Astrocyte of the hippocampus (primary cell): ENCODE measurements at regions not wholly inside any gene's neighbourhood (a gene's known extent, or its start where the extent isn't known, plus 50 kb on each side); places are given as distances from the start of the nearest gene placed in this dataset.

Experiments
- DNase-seq: peaks from one replicate; pipeline ENCODE4 v3.0.0; 2011; ENCODE audit warnings: low read depth, low spot score

DNA sequence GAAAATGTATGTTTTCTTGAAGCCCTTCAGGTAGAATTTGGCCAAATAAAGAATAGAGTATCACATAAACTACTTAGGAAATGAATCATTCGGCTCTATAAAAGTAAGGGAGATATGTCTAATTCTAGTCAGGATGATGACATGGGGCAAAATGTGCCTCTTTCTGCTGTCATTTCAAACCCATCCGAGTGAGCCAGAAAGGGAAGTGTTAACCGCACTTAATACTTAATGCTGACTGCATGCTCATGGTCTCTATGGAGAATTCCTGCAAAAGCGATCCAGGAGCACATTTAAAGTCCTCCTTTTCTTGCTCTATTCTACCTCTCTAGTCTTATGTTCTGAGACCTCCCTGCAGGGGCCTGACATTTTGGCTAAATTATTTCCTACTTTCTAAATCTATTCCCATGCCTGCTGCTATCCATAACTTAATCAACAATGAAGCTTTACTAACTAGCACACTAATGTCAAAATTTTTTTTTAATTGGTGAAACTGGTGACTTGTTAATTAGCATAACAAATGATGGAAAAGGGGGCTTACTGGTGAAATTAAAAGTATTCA, 127.4 kb downstream of the CDC42EP3 start:
- no peak for DNase-seq

DNA sequence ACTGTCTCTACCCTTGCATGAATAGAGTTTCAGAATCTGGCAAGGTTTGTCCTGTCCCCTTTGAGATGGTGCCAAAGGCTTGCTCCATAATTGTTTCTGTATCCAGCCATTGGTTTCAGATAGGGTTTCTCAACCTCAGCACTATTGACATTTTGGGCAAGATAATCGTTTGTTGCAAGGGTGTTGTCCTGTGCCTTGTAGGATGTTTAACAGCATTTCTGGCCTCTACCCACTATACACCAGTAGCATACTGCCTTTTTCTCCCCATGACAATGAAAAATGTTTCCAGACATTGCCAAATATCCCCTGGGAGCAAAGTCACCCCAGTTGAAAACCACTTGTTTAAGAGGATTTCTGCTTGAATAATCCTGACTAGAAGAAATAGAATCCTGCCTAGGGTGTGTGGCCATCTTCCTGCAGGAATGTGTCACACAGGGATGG, 126.8 kb downstream of the CDC42EP3 start:
- no peak for DNase-seq

DNA sequence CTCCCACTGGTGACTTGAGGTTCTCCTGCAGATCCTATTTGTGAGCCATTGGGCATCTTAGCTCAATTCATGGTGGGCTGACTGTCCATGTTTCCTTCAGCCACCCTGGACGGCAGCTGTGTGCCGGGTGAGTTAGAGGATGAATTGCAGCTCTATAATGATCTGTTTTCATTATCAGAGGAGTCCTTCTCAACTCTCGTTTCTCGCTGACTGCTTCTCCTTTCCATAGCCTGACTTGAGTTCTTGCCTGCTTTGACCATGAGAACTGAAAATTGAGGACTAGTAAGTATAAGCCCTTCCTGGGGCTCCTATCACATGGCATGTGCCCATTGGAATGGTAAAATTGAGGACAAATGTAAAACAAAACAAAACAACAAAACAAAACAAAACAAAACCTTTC, 121.8 kb downstream of the CDC42EP3 start:
- DNase-seq, result no peak

DNA sequence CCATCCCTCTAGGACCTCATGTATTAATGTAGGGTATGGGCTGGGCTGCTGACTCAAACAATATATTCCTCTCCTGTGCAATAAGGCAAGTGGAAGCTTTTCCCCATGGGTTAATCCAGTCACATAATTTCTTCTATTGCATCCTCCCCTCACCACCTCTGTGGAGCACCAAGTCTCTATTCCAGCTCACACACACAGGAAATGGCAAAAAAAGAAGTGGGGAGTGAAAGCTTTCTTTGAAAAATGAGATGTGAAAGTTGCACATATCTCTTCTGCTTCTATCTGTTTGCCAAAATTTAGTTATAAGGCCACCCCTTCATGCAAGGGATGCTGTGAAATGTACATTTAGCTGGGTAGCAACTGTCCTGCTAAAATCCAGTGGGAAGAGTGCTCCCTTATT, 121.3 kb downstream of the CDC42EP3 start:
- no peak for DNase-seq

DNA sequence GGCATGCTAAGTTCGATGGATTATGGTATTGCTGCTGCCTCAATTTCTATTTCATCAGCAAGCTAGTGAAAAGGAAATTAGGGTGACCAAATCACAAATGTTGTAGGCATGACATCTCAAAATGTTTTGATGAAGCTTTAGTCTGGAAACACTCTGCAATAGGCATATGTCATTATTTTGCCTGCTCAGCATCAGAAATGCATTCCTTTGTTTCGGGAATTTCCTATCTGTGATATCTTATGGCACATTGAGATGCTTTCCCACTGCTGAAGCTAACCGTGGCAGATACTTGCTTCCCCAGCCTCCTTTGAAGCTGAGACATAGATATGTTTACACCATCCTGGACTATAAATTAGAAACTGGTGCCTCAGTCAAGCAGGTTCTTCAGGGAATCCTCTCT, 119.7 kb downstream of the CDC42EP3 start:
- DNase-seq, result no peak

DNA sequence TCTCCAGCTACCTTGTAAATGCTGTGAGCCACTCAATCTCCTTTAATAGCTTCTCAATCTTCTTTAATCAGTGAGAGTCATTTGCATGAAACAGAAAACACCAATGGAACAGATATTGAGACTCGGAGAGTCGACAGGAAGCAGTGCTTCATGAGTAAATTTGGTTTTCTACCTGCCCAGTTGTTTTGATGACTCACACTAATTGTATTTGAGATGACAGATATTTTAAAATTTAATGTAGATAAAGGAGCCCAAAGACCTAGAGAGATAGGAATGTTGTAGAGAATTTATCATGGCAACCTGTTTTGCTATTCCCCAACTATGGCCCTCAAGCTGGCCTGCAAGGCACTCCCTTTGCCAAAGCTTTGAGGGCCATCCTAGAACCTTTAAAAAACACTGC, 119.1 kb downstream of the CDC42EP3 start:
- no peak for DNase-seq

DNA sequence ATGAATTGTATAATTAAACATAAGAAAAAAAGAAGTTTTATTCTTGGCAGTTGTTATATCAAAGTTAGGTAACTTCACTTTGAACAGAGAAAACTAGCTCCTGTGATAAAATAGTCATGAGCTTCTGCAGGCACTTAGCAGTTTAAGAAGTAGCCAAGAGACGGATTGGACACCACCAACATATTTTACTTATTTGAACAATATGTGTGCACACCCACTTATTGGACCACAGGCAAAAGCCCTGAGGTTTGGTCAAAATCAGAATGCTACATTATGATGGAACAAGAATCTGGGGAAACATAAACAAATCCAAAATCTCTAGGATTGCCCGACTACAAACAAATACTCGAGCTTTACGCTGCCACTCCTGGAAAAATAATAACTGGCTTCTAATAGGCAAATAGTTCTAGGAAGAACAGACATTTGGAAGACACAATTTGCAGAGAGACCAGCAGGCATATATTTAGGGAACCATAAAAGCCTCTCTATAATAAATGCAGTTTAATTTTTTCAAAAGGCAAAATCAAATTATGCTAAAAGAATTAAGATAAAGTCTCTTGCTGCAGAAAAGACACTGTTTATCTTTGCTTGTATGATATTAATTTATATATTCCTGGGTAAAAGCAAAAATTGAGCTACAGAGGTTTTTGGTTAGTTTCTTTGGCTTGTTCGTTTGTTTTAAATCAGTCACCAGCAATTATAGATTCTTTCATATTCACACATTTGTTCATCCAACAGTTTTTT, 117.9 kb downstream of the CDC42EP3 start:
- DNase-seq, result no peak

DNA sequence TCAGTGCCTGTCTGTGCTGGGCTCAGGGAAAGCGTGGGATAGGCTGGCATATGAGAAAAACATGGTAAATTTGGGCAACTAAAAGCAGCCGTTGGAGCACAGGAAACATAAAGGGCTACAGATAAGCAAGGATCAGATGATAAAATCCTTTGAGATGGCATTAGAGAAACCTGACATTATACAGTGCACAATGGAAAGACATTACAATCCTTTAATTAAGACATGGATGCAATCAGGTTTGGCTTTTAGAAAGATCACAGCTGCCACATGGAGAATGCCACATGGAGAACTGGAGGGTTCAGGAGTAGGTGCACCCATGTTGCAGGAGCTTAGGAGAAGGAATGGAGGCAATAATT, 117.3 kb downstream of the CDC42EP3 start:
- DNase-seq, result no peak

DNA sequence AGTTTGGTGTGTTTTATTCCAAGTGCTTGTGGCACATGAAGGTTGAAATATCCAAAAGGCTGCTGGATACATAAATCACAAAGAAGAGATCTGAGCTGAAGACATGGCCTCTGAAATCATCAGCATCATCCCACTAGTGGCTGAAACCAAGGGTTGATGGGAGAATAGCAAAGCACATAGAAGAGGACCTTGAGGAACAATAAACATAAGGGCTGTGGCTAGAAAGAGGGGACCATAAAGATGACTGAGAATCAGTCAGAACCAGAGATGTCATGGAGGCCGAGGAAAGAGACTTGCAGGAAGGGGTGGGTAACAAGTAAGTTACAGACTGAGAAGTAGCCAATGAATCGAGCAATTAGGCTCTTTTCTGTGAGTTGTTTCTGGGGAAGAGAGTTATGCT, 116.8 kb downstream of the CDC42EP3 start:
- DNase-seq, result no peak

DNA sequence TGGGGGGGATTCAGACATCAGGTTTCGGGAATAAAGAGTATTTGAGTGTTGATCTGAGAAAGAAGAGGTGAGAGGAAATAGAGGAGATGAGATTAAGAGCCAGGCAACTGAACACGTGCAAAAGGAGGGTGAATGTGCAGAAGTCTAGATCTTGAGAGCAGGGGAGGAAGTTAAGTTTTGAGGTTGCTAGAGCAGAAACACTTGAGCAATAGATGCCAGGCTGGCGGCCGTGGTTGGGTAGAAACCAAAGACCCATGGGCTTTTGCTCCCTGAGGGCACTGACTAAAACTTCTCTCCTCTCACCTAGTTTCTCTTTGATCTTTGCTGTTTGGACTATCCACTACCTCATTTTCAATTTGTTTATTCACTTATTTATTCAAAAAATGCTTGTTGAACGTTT, 116.0 kb downstream of the CDC42EP3 start:
- DNase-seq, result no peak

DNA sequence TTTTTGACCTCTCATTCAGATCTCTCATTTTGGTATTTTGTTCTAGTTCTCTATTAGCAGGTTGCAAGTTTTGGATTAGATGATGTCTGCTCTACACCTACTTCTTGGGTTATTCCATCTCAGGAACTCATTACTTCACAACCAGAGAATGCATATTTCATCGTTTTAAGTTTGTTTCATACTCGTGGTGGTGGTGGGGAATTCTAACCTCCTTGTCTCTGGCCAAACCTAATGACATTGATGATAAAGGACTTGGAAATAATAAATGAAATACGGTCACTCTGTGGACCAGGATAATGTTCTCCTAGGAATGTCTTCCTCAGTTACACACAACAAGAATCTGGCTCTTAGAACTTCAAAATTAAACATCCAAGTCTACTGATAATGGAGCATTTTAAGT, 115.2 kb downstream of the CDC42EP3 start:
- DNase-seq, result no peak

DNA sequence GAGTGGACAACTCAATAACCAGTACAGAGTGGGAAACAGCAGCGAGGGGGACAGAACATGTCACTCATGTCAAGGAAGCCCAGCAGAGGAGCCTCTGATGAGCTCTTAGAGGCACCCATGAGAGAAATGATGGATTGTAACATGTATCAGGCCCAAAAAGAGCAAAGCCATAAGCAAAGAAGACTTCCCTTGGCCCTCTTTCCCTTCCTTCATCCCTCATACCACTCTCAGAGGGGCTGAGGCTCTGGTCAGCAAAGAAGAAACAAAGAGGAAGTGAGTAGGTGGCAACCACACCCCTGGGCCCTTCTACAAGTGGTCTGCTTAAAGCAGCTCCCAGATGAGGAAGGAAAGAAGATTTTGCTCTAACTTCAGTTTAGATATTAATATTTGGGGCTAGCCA, 112.8 kb downstream of the CDC42EP3 start:
- DNase-seq, result no peak

DNA sequence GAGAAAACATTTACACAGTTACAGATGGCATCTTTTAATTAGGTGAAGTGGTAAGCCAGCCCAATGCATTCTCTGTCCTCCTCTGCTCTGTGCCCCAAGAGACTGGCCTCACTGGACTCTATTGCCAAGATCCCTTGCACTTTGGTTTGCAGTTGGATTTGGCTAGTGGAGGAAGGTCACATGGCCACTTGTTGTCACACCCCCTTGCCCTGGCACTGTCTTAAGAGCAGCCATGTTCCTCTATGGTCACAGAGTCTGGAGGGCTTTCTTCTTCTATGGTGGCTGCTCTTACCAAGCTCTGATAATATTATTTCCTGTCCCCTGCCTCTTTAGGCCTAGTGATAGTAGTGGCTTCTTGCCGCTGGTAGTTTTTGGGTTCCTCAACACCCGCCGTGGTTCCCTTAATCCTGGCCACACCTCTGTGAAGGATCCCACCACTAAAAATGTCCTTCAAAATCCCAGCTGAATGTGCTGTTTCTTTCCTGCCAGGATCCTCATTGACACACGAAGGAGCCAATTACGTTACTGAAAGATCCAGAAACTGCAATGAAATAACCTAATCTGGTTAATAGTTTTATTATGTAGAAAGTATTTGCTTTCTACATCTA, 111.1 kb downstream of the CDC42EP3 start:
- no peak for DNase-seq

DNA sequence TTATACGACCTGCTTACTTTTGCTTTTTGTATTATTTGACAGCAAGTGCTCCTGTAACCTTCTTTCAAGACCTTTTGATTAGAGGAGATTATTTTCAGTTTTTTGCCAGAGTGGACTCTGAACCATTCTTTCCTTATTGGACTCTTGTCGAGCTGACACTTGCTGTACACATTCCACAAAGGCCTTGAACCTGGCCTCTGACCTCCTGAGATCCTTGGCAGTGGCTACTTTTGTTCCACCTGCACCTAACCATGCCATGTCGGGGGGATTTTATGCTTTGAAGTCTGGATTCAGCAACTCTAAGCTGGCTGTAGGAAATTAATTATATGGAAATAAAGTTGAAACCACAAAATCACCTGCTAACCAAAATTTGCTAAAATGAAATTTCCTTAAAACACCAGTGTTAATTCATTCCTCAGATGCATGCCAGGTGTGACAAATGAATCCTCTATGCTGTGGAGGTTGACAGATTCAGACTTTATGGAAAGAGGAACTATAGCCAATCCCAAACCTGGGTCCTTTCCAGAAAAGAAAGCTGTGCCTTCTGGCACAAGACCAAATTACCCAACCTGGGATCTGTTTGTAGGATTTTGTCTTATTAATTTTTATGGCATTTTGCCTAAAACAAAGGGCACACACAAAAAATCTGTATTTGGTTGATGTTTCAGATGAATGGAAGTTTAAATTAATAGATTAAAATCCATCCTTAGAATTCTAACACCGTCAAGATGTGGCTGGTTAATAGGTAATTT, 110.4 kb downstream of the CDC42EP3 start:
- DNase-seq, result no peak

DNA sequence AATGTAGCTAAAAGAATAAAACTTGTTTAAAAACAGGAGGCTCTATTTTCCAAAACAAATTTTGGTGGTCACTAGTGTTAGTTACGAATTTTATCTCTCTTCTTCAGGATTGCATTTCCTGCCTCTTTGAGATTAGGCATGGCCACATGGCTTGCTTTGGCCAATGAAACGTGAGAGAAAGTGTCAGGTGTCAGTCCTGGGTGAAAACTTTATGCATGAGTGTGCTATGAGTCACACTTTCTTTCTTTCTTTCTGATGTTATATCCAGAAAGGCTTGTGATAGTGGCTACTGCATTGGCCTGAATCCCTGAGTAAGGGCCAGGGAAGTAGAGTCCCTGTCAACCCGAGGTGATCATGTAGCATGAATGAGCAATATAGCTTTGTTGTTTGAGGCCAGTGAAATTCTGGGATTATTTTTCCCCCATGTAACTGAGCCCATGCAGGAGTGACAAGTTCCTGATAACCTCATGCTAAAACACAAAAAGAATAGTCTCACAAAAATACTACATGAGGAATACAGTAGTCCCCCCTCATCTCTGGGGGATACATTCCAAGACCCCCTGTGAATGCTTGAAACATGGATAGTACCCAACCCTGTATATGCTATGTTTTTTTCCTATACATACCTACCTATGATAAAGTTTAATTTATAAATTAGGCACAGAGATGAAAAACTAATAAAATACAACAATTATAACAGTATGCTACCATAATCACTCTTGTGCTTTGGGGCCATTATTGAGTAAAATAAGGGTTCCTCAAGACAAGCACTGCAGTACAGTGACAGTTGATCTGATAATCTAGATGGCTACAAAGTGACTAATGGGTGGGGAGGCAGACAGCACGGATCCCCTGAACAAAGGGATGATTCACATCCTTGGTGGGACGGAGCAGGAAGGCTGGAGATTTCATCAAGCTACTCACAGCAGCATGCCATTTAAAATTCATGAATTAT, 109.5 kb downstream of the CDC42EP3 start:
- peak; percentile 91 for DNase-seq

DNA sequence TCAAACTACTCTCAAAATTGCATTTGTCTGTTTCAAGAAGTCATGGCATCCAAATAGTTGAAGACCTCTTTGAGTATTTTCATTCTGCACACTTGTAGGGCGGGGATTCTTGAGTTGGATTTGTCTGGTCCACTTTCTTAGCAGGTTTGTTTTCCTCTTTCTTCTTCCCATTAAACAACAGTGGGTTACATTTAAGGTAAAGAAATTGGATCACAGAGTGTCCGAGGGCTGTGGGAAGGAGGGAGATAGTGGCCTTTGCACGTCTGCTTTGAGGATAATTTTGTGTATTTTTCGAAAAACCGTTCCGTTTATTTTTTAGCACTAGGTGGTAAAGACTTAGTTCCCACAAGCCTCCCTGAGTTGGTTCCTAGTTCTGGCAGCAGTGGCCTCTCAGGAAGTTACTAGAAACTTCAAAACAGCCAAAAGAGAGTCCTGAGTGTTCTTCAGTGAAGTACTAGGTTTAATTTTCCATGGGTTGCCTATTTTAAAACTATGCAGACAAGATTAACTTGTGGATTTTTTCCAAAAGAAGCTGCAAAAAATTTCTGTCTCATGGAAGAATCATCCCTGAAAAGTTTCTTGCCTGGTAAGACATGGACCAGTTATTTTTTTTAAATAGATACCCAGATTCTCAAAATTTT, 107.9 kb downstream of the CDC42EP3 start:
- no peak for DNase-seq

DNA sequence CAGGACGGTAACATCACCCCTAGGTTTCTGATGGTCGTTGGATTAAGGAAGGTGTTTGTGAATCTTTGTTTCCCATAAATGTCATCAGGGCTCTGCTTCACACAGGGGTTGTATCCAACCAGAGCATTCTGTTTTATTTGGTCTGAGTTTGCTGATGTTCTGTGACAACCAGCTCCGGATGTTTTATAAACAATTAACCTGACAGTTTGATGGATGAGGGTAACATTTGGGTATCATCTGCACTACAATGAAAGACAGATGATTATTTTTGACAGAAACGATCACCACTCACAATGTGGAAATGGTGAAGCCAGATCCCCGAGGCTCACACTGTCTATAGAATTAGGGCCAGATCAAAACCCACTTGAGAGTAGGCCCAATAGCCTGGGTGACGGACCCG, 107.1 kb downstream of the CDC42EP3 start:
- DNase-seq, result no peak

DNA sequence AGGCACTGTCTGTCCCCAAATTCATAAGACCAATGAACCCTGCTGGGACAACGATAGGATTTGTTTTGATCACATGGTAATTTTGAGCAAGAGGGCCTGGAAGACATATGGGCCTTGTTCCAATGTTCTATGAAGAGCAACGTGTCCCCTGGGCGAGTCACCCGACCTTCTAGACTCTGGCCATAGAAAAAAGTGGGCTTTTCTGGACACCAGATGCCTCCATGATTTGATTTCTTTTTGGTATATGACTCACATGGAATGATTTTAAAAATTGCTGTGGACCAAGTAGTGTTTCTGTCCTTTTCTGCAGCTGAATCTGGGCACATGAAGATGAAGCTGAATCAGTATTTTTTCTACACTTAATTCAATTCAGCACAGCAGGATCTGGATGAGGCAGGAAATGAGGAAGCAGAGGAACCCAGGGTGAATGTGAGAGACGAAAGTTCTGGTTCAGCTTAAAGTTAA, 104.9 kb downstream of the CDC42EP3 start:
- peak; percentile 32 for DNase-seq

DNA sequence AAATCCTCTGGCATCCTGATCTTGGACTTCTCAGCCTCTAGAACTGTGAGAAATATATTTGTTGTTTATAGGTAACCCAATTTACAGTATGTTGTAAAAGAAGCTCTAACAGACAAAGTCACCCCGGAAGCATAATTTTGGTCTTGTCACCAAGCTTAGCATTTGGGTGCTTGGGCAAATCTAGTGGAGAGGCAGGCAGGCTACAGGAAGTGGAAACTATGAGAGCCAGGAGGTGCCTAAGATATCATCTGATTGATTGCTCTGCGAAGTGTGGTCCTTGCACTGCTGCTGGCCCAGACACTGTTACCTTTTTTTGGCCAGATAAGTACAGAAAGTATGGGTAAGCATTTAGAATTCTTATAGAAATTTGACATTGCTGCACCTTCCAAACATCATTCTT, 102.9 kb downstream of the CDC42EP3 start:
- no peak for DNase-seq

DNA sequence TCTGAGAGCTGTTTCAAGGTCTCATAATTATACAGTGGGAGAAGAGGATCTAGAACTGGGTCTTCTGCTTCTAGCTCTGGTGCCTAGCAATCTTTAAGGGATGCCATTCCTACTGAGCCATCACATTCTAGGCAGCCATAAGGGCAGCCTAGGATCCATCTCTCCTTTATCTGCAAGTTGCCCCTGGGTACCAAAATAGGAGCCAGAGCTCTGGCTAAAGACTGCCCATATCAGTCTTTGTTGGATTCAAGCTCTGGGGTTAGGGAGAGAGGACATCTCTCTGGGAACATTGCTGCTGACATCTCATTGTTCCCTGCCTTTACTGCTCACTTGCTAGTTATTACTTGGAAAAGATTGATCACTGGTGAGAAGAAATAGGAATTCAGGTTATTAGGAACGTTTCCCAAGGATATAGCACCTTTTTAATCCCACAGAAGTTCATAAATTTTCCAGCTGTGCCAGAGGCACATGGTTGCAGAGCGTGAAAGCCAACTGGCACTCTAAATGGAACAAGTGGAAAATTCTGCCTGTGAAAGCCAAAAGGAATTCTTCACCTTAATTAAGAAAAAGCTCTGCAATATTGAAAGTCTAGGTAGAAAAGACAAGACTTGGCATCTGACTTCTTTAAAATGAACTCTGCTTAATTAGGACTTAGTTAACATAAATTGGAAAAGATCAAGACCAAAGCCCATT, 102.2 kb downstream of the CDC42EP3 start:
- peak; percentile 37 for DNase-seq
